Hematopoietic multipotent progenitor cell treated with erythropoietin and hydrocortisone succinate and interleukin-3 and kit ligand, for 17 days (in vitro differentiated cells): ENCODE measurements at regions not wholly inside any gene's neighbourhood (a gene's known extent, or its start where the extent isn't known, plus 50 kb on each side); places are given as distances from the start of the nearest gene placed in this dataset.

Experiments used
- DNase-seq: peaks from one replicate; pipeline ENCODE4 v3.0.0-alpha.2; 2015; ENCODE audit warnings: low spot score

DNA sequence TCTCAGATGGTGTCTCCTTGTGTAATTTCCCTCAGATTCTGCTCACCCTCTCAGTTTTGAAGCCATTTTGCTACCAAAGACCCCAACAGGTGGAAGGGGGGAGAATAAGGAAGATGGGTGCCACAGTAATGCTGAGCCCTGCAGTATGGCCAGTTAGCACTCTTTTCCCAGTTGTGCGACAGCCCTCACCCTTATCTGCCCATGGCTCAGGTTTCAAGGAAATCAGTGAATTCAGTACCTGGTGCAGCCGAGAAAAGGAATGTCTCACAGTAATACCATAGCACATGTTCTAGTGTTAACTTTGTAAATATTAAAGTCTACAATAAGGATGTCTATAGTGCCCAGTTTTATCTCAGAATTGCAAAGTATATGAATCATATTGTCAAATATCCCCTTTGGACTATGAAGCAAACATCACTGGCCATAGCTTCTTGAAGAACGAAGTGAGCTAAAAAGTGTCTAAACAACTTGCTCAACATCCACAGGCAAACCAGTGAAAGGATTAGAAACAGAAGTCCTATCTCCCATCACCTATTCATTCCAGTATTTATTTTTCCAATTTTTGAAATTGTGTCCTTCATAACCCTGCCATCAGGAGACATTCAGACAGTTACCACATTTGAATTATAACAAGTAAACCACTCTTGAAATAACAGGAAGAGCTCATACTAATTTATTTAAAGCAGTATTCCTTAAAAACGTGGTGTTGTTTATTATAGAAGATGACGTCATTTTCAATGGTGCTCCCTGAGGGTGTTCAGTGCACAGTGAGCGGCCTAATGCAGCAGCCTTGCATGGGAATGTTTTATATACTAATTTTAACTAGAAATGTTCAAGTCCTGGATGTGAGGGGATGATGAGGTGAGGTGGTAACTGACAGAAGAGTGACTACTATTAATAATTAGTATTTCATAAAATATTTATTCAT lies 366.2 kb downstream of the TFAP2A start:
- DNase-seq = no peak

DNA sequence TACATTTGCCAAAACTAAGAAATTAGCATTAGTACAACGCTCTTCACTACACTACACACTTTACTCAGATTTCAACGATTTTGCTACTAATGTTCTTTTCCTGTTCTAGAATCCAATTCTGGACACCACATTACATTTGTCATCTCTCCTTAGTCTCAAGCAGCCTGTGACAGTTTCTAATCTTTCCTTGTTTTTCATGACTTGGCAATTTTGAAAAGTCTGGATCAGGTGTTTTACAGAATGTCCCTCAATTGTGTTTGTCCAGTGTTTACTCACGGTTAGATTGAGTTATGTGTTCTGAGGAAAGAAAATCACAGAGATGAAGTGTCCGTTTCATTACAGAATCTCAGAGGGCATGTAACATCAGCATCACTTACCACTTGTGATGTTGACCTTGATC lies 372.6 kb downstream of the TFAP2A start:
- no peak for DNase-seq

DNA sequence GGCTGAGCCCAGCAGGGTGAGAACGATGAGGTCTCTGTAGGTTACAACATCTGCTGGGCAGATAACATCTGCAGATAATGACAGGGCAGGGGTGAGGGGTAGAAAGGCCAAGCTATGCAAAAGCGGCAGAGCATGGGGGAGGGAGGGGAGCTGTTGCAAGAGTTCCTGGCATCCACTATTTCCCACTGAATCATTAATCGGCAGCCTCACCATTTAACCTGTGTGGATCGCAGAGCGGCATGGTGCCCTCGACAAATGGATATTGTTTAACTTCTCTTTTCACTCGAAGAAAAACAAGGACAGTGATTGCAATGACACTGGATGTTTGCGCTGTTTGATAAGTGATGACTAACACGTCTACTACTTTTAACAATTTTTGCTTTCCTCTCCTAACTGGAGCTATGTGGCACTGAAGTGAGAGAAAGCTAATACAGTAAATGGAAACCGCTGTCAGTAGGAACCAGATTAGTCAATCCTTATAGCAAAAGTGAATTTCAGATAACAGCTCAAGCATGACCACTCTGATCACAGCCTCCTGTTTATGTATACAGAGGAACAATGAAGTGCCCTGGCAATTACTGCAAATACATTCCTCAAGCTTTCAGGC lies 381.5 kb downstream of the TFAP2A start:
- no peak for DNase-seq

- DNase-seq = no peak
Measured at GRCh38 chr6:10031617-10032016, 383.3 kb downstream of the TFAP2A start.

- DNase-seq = peak; percentile 16
Measured at GRCh38 chr6:10030942-10031537, 383.8 kb downstream of the TFAP2A start.

DNA sequence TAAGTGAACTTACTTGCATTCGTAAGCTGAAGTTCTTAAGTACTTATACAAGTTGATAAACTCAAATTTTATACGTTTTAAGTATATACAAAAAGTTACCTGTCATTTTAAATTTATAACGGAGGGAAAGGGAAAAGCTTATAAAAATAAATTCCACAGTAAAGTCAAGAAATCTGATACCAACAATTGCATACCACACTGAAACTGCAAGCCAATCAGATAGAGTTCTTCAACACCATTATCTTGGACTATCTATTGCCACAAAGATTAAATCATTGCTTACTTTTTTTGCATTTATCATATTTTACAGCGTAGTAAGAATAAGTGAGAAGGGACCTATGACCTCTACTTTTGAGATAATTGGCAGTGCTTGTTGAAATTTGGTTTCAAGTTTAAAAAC lies 386.7 kb downstream of the TFAP2A start:
- DNase-seq = no peak

DNA sequence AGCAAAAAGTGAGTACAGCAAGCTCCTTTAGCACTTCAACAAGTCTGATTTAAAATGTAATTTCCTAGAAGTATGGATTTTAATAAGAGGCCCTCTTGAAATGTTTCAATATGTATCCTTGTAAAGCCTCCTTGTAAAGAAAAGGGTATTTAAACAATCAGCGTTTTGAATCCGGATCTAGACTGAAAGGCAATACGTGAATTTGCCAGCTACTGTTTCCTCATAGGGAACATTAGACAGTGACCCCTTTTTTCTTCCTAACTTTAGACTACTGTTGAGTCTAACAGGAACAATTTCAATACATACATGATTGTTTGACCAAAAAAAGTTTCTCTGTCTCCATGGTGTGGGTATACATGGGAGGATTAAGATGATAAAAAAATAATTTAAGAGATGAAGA lies 395.0 kb downstream of the TFAP2A start:
- DNase-seq = no peak

GRCh38 chr6:10014557-10014956 lies 400.3 kb downstream of the TFAP2A start:
- DNase-seq = no peak

DNA sequence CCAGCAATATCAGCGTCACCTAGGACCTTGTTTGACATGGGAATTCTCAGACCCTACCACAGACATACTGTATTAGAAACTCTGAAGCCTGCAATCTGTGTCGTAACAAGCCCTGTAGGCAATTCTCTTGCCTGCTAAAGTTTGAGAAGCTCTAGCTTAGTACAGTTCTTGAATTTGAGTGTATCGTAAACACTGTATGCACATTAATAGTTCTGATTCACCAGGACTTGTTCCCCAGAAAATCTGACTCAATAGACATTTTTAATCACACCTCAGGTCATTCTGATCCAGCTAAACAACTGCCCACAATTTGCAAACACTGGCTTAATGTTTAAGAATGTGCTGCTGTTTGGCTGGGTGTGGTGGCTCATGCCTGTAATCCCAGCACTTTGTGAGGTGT lies 414.3 kb downstream of the TFAP2A start:
- DNase-seq = no peak

DNA sequence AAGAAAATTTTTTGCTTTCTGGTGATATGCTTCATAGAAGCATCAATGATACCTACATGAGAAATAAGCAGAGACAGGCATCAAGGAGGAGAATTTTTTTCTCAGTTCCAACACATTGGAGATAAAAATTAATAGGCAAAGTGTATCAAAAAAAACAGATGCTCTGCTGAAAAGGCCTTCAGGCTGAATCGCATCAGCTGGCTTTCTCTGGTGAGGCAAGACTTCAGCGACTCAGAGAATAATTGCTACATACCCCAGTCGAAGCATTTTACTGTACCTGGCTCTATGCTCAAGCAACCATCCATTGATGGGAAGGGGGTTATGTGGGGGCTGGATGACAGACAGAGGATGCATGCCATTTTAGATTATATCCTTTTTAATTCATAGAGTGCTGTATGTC lies 415.1 kb downstream of the TFAP2A start:
- DNase-seq = no peak

DNA sequence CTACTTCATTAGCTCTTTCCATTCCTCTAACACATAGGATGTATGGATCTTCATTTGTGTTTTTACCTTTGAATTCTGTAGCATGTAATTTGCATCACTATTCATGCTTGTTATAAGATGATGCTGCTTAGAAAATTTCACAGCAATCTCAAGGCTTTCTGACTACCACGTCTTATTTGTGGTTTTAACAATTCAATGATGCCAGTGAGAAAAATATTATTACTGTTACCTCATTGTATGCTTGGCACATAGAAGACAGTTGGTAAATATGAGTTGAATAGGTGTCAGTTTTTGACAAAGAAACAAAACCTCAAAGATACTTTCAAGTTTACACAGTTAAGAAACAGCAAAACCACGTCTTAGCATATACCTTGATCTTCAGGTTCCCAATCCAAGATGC lies 428.6 kb downstream of the TFAP2A start:
- no peak for DNase-seq

DNA sequence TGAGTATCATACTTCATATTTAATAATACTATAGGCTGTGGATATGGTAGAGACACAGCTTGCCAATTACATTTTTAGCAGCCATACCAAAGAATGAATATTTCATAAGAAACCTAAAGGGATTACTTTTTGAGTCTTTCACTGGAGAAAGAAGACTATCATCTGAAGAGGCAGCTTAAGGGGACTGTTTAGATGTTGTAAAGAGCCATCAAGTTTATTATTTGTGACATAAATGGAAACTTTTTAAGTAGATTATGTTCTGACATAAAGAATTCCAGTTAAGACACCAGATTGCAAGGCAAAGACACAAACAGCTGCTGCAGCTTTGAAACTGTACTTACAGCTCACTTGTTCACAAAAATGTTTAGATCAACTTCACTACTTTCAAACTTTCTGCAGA lies 429.4 kb downstream of the TFAP2A start:
- DNase-seq = no peak

DNA sequence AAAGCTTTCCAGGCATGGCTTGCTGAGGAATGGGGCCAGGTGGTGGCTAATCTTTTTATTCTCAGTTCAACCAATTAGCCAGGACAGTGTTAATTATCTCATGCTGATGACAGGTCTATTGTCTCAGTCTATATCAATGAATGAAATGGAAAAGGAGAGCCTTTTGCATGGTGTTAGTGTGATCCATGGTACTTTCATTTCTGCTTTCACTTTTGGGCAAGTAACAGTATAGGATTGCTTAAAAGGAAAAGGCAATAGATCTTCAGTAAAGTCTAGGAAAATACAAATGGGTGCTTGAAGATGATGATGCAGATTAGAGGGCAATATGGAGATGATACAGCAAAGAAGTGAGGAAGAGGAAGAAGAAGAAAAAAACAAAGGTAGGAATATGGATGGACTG lies 430.3 kb downstream of the TFAP2A start:
- DNase-seq = no peak

DNA sequence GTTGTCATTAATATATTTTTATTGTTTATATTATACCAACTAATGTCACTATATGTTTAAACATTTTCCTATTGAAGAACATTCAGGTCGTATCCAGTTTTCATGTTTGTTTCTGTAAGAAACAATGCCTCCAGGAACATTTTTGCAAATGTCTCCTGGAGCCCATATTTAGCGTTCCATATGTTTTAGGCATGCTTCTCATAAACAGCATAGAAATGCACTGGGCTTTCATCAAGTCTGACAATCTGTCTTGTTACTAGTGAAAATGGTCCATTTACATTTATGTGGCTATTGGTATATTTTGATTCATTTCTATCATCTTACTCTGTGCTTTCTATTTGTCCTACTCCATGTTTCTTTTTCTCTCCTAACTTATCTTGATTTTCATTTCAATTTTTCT lies 431.7 kb downstream of the TFAP2A start:
- DNase-seq = no peak

GRCh38 chr6:9982215-9982614 lies 432.7 kb downstream of the TFAP2A start:
- DNase-seq = no peak

GRCh38 chr6:9979996-9980395 lies 434.9 kb downstream of the TFAP2A start:
- DNase-seq = no peak

GRCh38 chr6:9978480-9978879 lies 436.4 kb downstream of the TFAP2A start:
- no peak for DNase-seq

GRCh38 chr6:9977411-9977810 lies 437.5 kb downstream of the TFAP2A start:
- no peak for DNase-seq

- no peak for DNase-seq
Measured at GRCh38 chr6:9961646-9962045, 453.2 kb downstream of the TFAP2A start.

DNA sequence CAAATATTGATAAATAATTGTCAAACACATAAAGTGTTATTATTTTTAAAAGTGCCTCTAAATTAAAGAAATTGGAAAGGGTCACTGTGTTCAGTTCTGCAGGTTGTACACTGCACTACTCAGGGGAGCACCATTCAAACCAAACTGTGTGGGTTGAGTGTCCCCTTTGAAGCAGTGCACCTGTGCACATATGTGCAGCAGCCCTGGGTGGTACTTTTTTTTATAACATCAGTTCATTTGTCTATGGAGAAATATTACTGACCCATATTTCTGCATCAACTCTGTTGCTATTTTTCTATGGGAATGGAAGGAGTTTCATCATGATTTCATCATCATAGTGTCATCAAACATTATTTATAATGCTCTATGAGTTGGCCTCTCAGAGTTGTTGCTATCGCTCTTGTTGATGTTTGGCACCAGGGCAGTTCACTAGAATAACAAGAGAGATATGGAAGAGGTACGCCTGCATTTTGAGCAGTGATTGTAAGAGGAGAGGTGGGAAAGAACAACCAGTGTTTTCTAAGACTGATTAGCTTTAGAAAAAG lies 457.6 kb downstream of the TFAP2A start:
- DNase-seq = no peak

- DNase-seq = no peak
Measured at GRCh38 chr6:9948678-9949077, 466.2 kb downstream of the TFAP2A start.

GRCh38 chr6:9943986-9944385 lies 470.9 kb downstream of the TFAP2A start:
- no peak for DNase-seq

DNA sequence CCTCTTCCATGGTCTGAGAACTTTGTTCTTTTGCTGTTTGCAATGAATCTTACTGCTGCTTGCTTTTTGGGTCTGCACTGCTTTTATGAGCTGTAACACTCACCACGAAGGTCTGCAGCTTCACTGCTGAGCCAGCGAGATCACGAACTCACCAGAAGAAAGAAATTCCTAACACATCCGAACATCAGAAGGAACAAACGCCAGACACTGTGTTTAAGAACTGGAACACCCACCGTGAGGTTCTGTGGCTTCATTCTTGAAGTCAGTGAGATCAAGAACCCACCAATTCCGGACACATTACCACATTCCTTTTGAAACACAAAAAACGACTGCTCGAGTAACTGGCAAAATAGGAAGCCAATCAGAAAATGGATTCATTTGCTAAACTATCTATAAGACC lies 471.8 kb downstream of the TFAP2A start:
- no peak for DNase-seq
